ENCODE measurements at regions not wholly inside any gene's neighbourhood (a gene's known extent, or its start where the extent isn't known, plus 50 kb on each side); places are given as distances from the start of the nearest gene placed in this dataset.

GRCh38 chr13:82214341-82214740 lies 1667.9 kb downstream of the SLITRK1 start (continued):
- TF ChIP-seq ZNF707 (tag by site-specific recombination; IDR thresholded peaks at IDR 0.05): no peak
- TF ChIP-seq ZSCAN16 (tag by site-specific recombination; IDR thresholded peaks at IDR 0.05): no peak
- TF ChIP-seq ZBTB21 (tag by site-specific recombination; IDR thresholded peaks at IDR 0.05): no peak

GRCh38 chr13:82206241-82206640 lies 1676.0 kb downstream of the SLITRK1 start:
- CTCF ChIA-PET: no interaction called here
- TF ChIP-seq ZNF488 (tag by site-specific recombination; IDR thresholded peaks at IDR 0.05) (no peak), ZNF132 (tag by site-specific recombination; IDR thresholded peaks at IDR 0.05; ENCODE audit: borderline replicate concordance) (no peak), YY2 (tag by site-specific recombination; IDR thresholded peaks at IDR 0.05) (no peak), ZNF404 (tag by site-specific recombination; IDR thresholded peaks at IDR 0.05) (no peak), ZNF660 (tag by site-specific recombination; IDR thresholded peaks at IDR 0.05) (no peak), ZIC2 (tag by site-specific recombination; IDR thresholded peaks at IDR 0.05) (no peak)
- Histone ChIP-seq H3K4me1 (ENCODE audit: control insufficient read depth, insufficient read depth, low read length) (no peaks in the 10 kb centered on the region), H3K4me3 (ENCODE audit: low read depth, low read length) (no peak overlapping the region), H3K27ac (ENCODE audit: extremely low read depth, low read depth, low read length) (no peak overlapping the region), H3K9me3 (ENCODE audit: control insufficient read depth, insufficient read depth, low read depth, low read length) (no peaks in the 10 kb centered on the region), H3K36me3 (ENCODE audit: control insufficient read depth in 2 of 2, insufficient read depth in 1 of 2, low read length in 2 of 2) (no peaks in the 10 kb centered on the region)
- POLR2A ChIA-PET: no interaction called here

GRCh38 chr13:82202398-82202797 lies 1679.9 kb downstream of the SLITRK1 start:
- no peak overlapping the region for H3K27ac ChIP-seq (ENCODE audit: extremely low read depth, low read depth, low read length)
- H3K9me3 ChIP-seq (ENCODE audit: control insufficient read depth, insufficient read depth, low read depth, low read length): no peaks in the 10 kb centered on the region
- no peaks in the 10 kb centered on the region for H3K36me3 ChIP-seq (ENCODE audit: control insufficient read depth in 2 of 2, insufficient read depth in 1 of 2, low read length in 2 of 2)
- H3K4me3 ChIP-seq (ENCODE audit: low read depth, low read length): no peak overlapping the region
- H3K4me1 ChIP-seq (ENCODE audit: control insufficient read depth, insufficient read depth, low read length): no peaks in the 10 kb centered on the region
- CTCF ChIA-PET: no interaction called here
- TF ChIP-seq ZBTB21 (tag by site-specific recombination; IDR thresholded peaks at IDR 0.05): no peak
- TF ChIP-seq YY2 (tag by site-specific recombination; IDR thresholded peaks at IDR 0.05): no peak
- TF ChIP-seq ZNF214 (tag by site-specific recombination; IDR thresholded peaks at IDR 0.05; ENCODE audit: borderline replicate concordance): no peak
- TF ChIP-seq ZNF416 (tag by site-specific recombination; IDR thresholded peaks at IDR 0.05): no peak
- no peak for TF ChIP-seq ZNF394 (tag by site-specific recombination; IDR thresholded peaks at IDR 0.05; ENCODE audit: borderline replicate concordance)
- TF ChIP-seq ZNF660 (tag by site-specific recombination; IDR thresholded peaks at IDR 0.05): no peak
- no peak for TF ChIP-seq FEZF1 (tag by site-specific recombination; IDR thresholded peaks at IDR 0.05)
- TF ChIP-seq HOXD13 (CRISPR knock-in tag; IDR thresholded peaks at IDR 0.05; ENCODE audit: borderline replicate concordance): no peak
- no peak for TF ChIP-seq SETDB1 (IDR thresholded peaks at IDR 0.05; ENCODE audit: insufficient read length, low read length)
- no peak for TF ChIP-seq GLIS1 (tag by site-specific recombination; IDR thresholded peaks at IDR 0.05)
- TF ChIP-seq KLF17 (tag by site-specific recombination; IDR thresholded peaks at IDR 0.05): no peak
- TF ChIP-seq IKZF3 (tag by site-specific recombination; IDR thresholded peaks at IDR 0.05): no peak
- TF ChIP-seq ZNF555 (tag by site-specific recombination; conservative IDR thresholded peaks at IDR 0.05): no peak
- POLR2A ChIA-PET: no interaction called here

GRCh38 chr13:82196087-82196486 lies 1686.2 kb downstream of the SLITRK1 start:
- TF ChIP-seq ZNF830 (tag by site-specific recombination; IDR thresholded peaks at IDR 0.05; ENCODE audit: low read depth): no peak
- TF ChIP-seq ZNF423 (tag by site-specific recombination; IDR thresholded peaks at IDR 0.05): no peak
- TF ChIP-seq KLF16 (tag by site-specific recombination; IDR thresholded peaks at IDR 0.05): no peak
- TF ChIP-seq OVOL3 (tag by site-specific recombination; IDR thresholded peaks at IDR 0.05): no peak
- TF ChIP-seq ZSCAN23 (tag by site-specific recombination; IDR thresholded peaks at IDR 0.05): no peak
- CTCF ChIA-PET: no interaction called here
- Histone ChIP-seq H3K27ac (ENCODE audit: extremely low read depth, low read depth, low read length) (no peak overlapping the region), H3K4me1 (ENCODE audit: control insufficient read depth, insufficient read depth, low read length) (no peaks in the 10 kb centered on the region), H3K4me3 (ENCODE audit: low read depth, low read length) (no peak overlapping the region), H3K9me3 (ENCODE audit: control insufficient read depth, insufficient read depth, low read depth, low read length) (no peaks in the 10 kb centered on the region), H3K36me3 (ENCODE audit: control insufficient read depth in 2 of 2, insufficient read depth in 1 of 2, low read length in 2 of 2) (no peaks in the 10 kb centered on the region)
- POLR2A ChIA-PET: no interaction called here
